Activated CD8-positive, alpha-beta memory T cell treated with anti-CD3 and anti-CD28 coated beads for 24 hours (primary cell): ENCODE measurements at regions not wholly inside any gene's neighbourhood (a gene's known extent, or its start where the extent isn't known, plus 50 kb on each side); places are given as distances from the start of the nearest gene placed in this dataset.
"Not testable (repeated sequence)": the region's sequence is repeated elsewhere in the genome, so short reads cannot be mapped to it uniquely, and the experiment has no call there.

Experiments used
- DNase-seq: peaks from one replicate; pipeline ENCODE4 v3.0.0-alpha.2; 2020

GRCh38 chrX:10469-11458, 270.4 kb upstream of the PLCXD1 start:
- not testable (repeated sequence) for DNase-seq

- DNase-seq, result not testable (repeated sequence)
Observed at GRCh38 chrX:13821-14443, 267.2 kb upstream of the PLCXD1 start.

- DNase-seq, result peak; percentile 54
Observed at GRCh38 chrX:14452-14851, 266.7 kb upstream of the PLCXD1 start.

GRCh38 chrX:18768-19454, 262.3 kb upstream of the PLCXD1 start:
- not testable (repeated sequence) for DNase-seq

GRCh38 chrX:19455-19827, 261.7 kb upstream of the PLCXD1 start:
- not testable (repeated sequence) for DNase-seq

GRCh38 chrX:19912-20571, 261.1 kb upstream of the PLCXD1 start:
- DNase-seq, result peak; percentile 67

- not testable (repeated sequence) for DNase-seq
Observed at GRCh38 chrX:24139-24538, 257.0 kb upstream of the PLCXD1 start.
